Dermis microvascular lymphatic vessel endothelial cell (primary cell): ENCODE measurements at regions not wholly inside any gene's neighbourhood (a gene's known extent, or its start where the extent isn't known, plus 50 kb on each side); places are given as distances from the start of the nearest gene placed in this dataset.
"Not testable (repeated sequence)": the region's sequence is repeated elsewhere in the genome, so short reads cannot be mapped to it uniquely, and the experiment has no call there.

Experiments
- DNase-seq, 2 donors: peaks; one replicate each; pipeline versions ENCODE4 v3.0.0 to v3.0.0-alpha.2; 2010; ENCODE audit warnings: low read depth in 2 of 2

DNA sequence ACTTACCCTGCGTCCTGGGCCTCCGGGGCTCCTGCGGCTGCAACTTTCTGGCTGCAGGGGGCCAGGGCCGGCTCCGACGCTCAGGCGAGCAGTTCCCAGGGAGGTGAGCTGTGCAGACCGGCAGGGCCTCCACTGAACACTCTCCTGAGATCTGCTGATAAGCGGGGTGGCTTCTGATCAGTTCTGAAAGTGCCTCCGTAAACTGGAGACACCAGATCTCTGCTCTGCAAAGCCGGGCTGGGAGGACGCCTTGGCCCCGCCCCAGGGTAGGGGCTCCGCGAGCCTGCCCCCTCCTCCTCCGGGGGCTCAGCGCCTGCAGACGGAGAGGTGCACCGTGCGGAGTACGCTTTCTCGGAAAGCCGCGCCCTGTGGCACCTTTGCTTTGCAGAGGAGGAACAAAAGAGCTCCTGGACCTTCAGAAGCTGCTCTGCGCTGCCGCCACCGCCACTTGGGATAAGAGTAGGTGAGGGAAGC lies 141.3 kb upstream of the VKORC1L1 start:
- peak in 1 of 2 donors; percentile 55 for DNase-seq

GRCh38 chr7:65744406-65744805 lies 128.5 kb upstream of the VKORC1L1 start:
- no peak for DNase-seq

- peak in 1 of 2 donors; percentile 75 for DNase-seq
Observed at GRCh38 chr7:65746398-65746669, 126.5 kb upstream of the VKORC1L1 start.

DNA sequence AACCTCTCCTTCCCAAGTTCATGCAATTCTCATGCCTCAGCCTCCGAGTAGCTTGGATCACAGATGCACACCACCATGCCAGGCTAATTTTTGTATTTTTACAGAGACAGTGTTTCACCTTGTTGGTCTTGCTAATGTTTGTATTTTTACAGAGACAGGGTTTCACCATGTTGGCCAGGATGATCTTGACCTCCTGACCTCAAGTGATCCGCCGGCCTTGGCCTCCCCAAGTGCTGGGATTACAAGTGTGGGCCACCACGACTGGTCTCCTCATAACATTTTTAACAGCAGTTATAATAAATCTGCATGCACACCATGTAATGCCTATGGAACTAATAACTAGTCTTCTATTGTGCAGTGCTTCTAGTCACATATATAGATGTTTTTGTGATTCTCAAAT lies 123.8 kb upstream of the VKORC1L1 start:
- no peak for DNase-seq

DNA sequence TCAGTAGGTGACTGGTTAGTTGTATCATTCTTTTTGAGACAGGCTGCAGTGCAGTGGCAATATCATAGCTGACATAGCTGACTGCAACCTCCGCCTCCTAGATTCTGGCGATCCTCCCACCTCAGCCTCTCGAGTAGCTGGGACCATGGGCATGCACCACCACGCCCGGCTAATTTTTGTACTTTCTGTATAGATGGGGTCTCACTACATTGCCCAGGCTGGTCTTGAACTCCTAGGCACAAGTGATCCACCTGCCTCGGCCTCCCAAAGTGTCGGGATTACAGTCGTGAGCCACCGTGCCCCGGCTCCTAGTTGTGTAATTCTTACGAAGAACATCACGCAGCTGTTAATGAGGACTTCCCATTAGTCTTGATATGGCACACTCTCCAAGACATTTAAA lies 123.4 kb upstream of the VKORC1L1 start:
- no peak for DNase-seq

- peak; percentile 62 to 93 for DNase-seq
Observed at GRCh38 chr7:65750511-65751344, 122.1 kb upstream of the VKORC1L1 start.

DNA sequence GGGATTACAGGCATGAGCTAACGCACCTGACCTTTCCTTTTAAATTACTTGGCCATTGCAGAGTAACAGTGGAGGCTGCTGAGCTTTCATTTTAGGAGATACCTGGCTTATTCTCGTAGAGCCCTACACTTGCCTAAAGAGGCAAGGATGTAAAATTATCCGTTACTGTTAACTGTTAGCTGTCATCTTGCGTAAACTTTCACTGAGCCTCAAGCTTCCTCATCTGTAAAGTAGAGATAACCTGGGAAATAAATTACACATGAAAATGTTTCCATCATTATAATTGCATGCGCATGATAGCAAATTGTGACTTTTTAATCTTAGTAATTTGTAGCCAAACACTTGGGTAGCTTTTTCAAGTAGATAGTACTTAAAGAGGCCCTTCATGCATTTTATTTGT lies 118.8 kb upstream of the VKORC1L1 start:
- not testable (repeated sequence) for DNase-seq

DNA sequence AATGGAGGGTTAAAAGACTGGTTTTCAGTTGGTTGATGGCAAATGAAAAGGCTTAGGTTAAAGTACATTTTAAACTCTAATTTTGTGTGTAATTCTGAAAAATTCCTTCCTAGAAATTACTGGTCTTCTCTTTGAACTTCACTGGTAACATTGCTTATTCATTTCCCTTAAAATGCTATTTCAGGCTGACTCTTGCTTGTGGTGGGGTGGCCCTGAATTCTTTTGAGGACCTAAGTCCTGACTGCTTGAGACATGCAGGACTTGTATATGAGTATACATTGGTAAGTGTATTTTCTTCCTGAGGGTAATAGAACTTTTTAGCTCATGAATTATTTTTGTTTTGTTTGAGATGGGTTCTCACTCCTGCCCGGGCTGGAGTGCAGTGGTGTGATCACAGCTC lies 113.9 kb upstream of the VKORC1L1 start:
- DNase-seq, result not testable (repeated sequence)

DNA sequence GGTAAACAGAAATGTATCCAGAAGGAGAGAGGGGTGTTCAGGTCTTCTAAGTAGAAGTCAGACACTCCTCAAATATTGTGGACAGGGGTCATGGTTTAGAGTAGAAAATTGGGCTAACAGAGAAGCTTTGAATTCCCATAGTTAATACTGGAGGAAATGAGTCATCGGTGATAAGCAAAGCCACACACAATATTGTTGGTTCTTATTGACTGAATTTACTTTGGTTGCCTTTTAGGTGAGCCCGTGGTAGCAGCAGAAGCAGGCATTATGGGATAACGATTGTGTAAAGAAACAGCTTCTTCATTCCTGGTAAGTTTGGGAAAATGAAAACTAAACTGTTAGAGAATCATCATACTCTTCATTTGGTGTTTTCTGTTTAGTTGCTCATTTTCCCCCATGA lies 110.2 kb upstream of the VKORC1L1 start:
- peak in 1 of 2 donors; percentile 40 for DNase-seq

- DNase-seq, result not testable (repeated sequence)
Observed at GRCh38 chr7:65763114-65763513, 109.8 kb upstream of the VKORC1L1 start.

- peak; percentile 68 to 90 for DNase-seq
Observed at GRCh38 chr7:65770473-65771225, 102.2 kb upstream of the VKORC1L1 start.

- DNase-seq, result not testable (repeated sequence)
Observed at GRCh38 chr7:65771226-65771569, 101.7 kb upstream of the VKORC1L1 start.

- DNase-seq, result not testable (repeated sequence)
Observed at GRCh38 chr7:65776677-65777076, 96.2 kb upstream of the VKORC1L1 start.

DNA sequence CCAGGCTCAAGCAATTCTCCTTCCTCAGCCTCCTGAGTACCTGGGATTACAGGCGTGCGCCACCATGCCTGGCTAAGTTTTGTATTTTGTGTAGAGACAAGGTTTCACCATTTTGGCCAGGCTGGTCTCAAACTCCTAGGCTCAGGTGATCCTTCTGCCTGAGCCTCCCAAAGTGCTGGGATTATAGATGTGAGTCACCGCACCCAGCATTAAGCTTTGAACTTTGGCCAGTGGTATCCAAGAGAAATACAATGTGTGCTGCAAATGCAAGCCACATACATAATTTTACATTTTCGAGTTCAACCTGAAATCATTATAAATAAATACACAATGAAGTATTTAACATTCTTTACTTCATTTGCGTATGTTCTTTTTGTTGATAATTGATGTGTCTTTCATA lies 82.9 kb upstream of the VKORC1L1 start:
- DNase-seq, result not testable (repeated sequence)

GRCh38 chr7:65791788-65792187 lies 81.1 kb upstream of the VKORC1L1 start:
- not testable (repeated sequence) for DNase-seq

GRCh38 chr7:65792726-65793125 lies 80.1 kb upstream of the VKORC1L1 start:
- DNase-seq, result not testable (repeated sequence)

DNA sequence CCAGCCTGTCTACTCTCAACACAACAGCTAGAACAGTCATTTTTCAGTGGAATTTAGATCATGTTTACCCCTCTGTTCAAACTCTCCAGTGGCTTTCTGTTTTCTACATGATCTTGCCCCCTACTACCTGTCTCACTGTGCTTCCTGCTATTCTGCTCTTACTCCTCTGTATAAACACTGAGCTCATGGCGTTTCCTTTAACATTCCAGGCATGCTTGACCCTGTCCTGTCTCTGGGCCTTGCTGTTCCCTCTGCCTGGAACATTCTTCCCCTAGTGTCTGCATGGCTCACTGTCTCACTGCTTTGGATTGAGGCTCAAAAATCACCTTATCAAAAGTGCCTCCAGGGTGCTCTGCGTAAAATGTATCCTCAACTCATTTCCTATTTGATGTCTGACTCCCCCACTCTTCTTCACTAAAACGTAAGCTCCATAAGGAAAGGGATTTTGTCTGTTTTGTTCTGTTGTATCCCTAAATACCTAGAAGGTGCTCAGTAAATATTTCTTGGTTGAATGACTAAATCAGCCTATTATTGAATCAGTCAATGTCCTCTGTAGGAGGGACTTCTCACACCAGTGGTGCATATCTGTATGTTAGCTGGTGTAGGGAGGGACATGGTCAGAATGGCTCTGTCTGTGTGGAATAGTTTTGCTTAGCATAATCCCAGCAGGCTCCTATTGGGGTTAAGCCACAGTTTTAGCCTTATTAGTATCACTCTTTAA lies 78.0 kb upstream of the VKORC1L1 start:
- DNase-seq, result peak; percentile 86 to 93

- DNase-seq, result not testable (repeated sequence)
Observed at GRCh38 chr7:65795392-65795716, 77.5 kb upstream of the VKORC1L1 start.

- DNase-seq, result no peak
Observed at GRCh38 chr7:65796205-65796604, 76.7 kb upstream of the VKORC1L1 start.

- DNase-seq, result not testable (repeated sequence)
Observed at GRCh38 chr7:65797086-65797485, 75.8 kb upstream of the VKORC1L1 start.

- DNase-seq, result not testable (repeated sequence)
Observed at GRCh38 chr7:65797566-65797965, 75.3 kb upstream of the VKORC1L1 start.
